Trophoblast cell (in vitro differentiated cells and primary cell): ENCODE measurements at regions not wholly inside any gene's neighbourhood (a gene's known extent, or its start where the extent isn't known, plus 50 kb on each side); places are given as distances from the start of the nearest gene placed in this dataset.

ENCODE experiments used
- DNase-seq, 2 donors: peaks; one replicate each; pipeline ENCODE4 v3.0.0-alpha.2; 2016
- H2AFZ ChIP-seq: 2 replicates; pipeline ENCODE4 v1.6.1; 2013; ENCODE audit warnings: low read length, moderate library complexity, mild to moderate bottlenecking; ENCODE audit not compliant: insufficient read depth, poor library complexity
- H2AK5ac ChIP-seq: 2 replicates; pipeline ENCODE4 v1.6.1; 2013; ENCODE audit warnings: mild to moderate bottlenecking, low read length
- H2BK120ac ChIP-seq: 2 replicates; pipeline ENCODE4 v1.6.1; 2013; ENCODE audit warnings: low read length, mild to moderate bottlenecking, moderate library complexity; ENCODE audit not compliant: insufficient read depth, poor library complexity
- H2BK12ac ChIP-seq: 2 replicates; pipeline ENCODE4 v1.6.1; 2013; ENCODE audit warnings: mild to moderate bottlenecking, low read length, moderate library complexity
- H2BK5ac ChIP-seq: 2 replicates; pipeline ENCODE4 v1.6.1; 2013; ENCODE audit warnings: low read length, low read depth, moderate library complexity, mild to moderate bottlenecking; ENCODE audit not compliant: poor library complexity
- H3K14ac ChIP-seq: 2 replicates; pipeline ENCODE4 v1.6.1; 2013; ENCODE audit warnings: mild to moderate bottlenecking, low read length
- H3K18ac ChIP-seq: 2 replicates; pipeline ENCODE4 v1.6.1; 2013; ENCODE audit warnings: mild to moderate bottlenecking, low read length
- H3K23ac ChIP-seq: 2 replicates; pipeline ENCODE4 v1.6.1; 2013; ENCODE audit warnings: low read length
- H3K27ac ChIP-seq: 2 replicates; pipeline ENCODE4 v1.5.1; 2013; ENCODE audit warnings: low read depth, mild to moderate bottlenecking, inconsistent platforms, low read length, moderate library complexity
- H3K27me3 ChIP-seq: 2 replicates; pipeline ENCODE4 v1.6.1; 2013; ENCODE audit warnings: inconsistent platforms, mild to moderate bottlenecking, low read length, moderate library complexity; ENCODE audit not compliant: insufficient read depth
- H3K36me3 ChIP-seq, 2 experiments: 1 replicate in 1 of 2; 2 replicates in 1 of 2; pipeline ENCODE4 v1.6.1; 2013; ENCODE audit warnings: low read length in 2 of 2, mild to moderate bottlenecking in 2 of 2, moderate library complexity in 1 of 2; ENCODE audit not compliant: insufficient read depth in 2 of 2, control insufficient read depth in 1 of 2
- H3K4ac ChIP-seq: 2 replicates; pipeline ENCODE4 v1.6.1; 2013; ENCODE audit warnings: low read depth, mild to moderate bottlenecking, low read length, moderate library complexity
- H3K4me1 ChIP-seq, 2 experiments: 1 replicate in 1 of 2; 2 replicates in 1 of 2; pipeline ENCODE4 v1.6.1; 2013; ENCODE audit warnings: low read length in 2 of 2, mild to moderate bottlenecking in 2 of 2, moderate library complexity in 1 of 2; ENCODE audit not compliant: insufficient read depth in 2 of 2, control insufficient read depth in 1 of 2
- H3K4me2 ChIP-seq: 2 replicates; pipeline ENCODE4 v1.6.1; 2013; ENCODE audit warnings: inconsistent platforms, mild to moderate bottlenecking, low read length, moderate library complexity
- H3K4me3 ChIP-seq: 2 replicates; pipeline ENCODE4 v1.5.1; 2013; ENCODE audit warnings: mild to moderate bottlenecking, low read depth, low read length, inconsistent platforms
- H3K79me1 ChIP-seq: one replicate; pipeline ENCODE4 v1.6.1; 2013; ENCODE audit warnings: low read length
- H3K79me2 ChIP-seq: 2 replicates; pipeline ENCODE4 v1.6.1; 2013; ENCODE audit warnings: low read length, mild to moderate bottlenecking; ENCODE audit not compliant: control insufficient read depth, insufficient read depth, poor library complexity
- H3K9ac ChIP-seq: 2 replicates; pipeline ENCODE4 v1.6.1; 2013; ENCODE audit warnings: mild to moderate bottlenecking, low read length
- H3K9me3 ChIP-seq: 2 replicates; pipeline ENCODE4 v1.6.1; 2013; ENCODE audit warnings: low read depth, mild to moderate bottlenecking, control low read depth, inconsistent platforms, low read length; ENCODE audit not compliant: insufficient read depth
- H4K12ac ChIP-seq: 2 replicates; pipeline ENCODE4 v1.6.1; 2013; ENCODE audit warnings: low read depth, mild to moderate bottlenecking, low read length, moderate library complexity
- H4K8ac ChIP-seq: 2 replicates; pipeline ENCODE4 v1.6.1; 2013; ENCODE audit warnings: low read depth, mild to moderate bottlenecking, low read length, moderate library complexity
- H4K91ac ChIP-seq: one replicate; pipeline ENCODE4 v1.6.1; 2013; ENCODE audit warnings: low read depth, mild to moderate bottlenecking, low read length, moderate library complexity
- WGBS: extraction: QIAGEN DNeasy Blood & Tissue Kit; methylation state at CpG from one replicate; pipeline ENCODE4 v1.1.7; 2013; ENCODE audit warnings: missing lambda C conversion rate; ENCODE audit not compliant: insufficient read length, insufficient coverage; ENCODE audit errors: extremely low coverage; 5-methylcytosine and 5-hydroxymethylcytosine counted together

- no CpG with 5 or more reads among the region's 4 CpGs for WGBS
- Histone ChIP-seq H3K23ac (no peak overlapping the region), H3K27ac (no peak overlapping the region), H3K18ac (no peak overlapping the region), H3K27me3 (no peaks in the 10 kb centered on the region), H2BK5ac (no peak overlapping the region), H2BK12ac (no peak overlapping the region), H3K14ac (no peak overlapping the region), H3K4me3 (no peak overlapping the region), H3K79me2 (no peaks in the 10 kb centered on the region), H3K4ac (no peak overlapping the region), H4K91ac (no peak overlapping the region), H3K9me3 (no peaks in the 10 kb centered on the region), H2AFZ (no peak overlapping the region), H3K4me2 (no peak overlapping the region), H3K36me3 (no peaks in the 10 kb centered on the region), H3K4me1 (no peaks in the 10 kb centered on the region), H3K79me1 (no peaks in the 10 kb centered on the region), H4K12ac (no peak overlapping the region), H2BK120ac (no peak overlapping the region), H2AK5ac (no peak overlapping the region), H4K8ac (no peak overlapping the region), H3K9ac (no peak overlapping the region)
- no peak for DNase-seq
Observed at GRCh38 chr15:77764095-77764494, 131.4 kb upstream of the LINGO1 start.

GRCh38 chr15:77762747-77763355 lies 130.1 kb upstream of the LINGO1 start:
- H3K9ac ChIP-seq, result no peak overlapping the region
- H3K79me2 ChIP-seq, result no peaks in the 10 kb centered on the region
- no peak for DNase-seq
- H3K4me3 ChIP-seq, result no peak overlapping the region
- H3K36me3 ChIP-seq, result no peaks in the 10 kb centered on the region
- H3K4me2 ChIP-seq, result no peak overlapping the region
- no peak overlapping the region for H4K8ac ChIP-seq
- H3K14ac ChIP-seq, result no peak overlapping the region
- H3K9me3 ChIP-seq, result no peaks in the 10 kb centered on the region
- WGBS, result no CpG with 5 or more reads among the region's 15 CpGs
- no peak overlapping the region for H3K18ac ChIP-seq
- no peak overlapping the region for H2BK120ac ChIP-seq
- no peaks in the 10 kb centered on the region for H3K27me3 ChIP-seq
- H2AFZ ChIP-seq, result no peak overlapping the region
- no peak overlapping the region for H4K12ac ChIP-seq
- no peak overlapping the region for H2BK5ac ChIP-seq
- H2BK12ac ChIP-seq, result no peak overlapping the region
- no peak overlapping the region for H2AK5ac ChIP-seq
- H3K23ac ChIP-seq, result no peak overlapping the region
- no peaks in the 10 kb centered on the region for H3K4me1 ChIP-seq
- no peak overlapping the region for H3K4ac ChIP-seq
- H4K91ac ChIP-seq, result no peak overlapping the region
- H3K27ac ChIP-seq, result no peak overlapping the region
- H3K79me1 ChIP-seq, result no peaks in the 10 kb centered on the region

- no peaks in the 10 kb centered on the region for H3K9me3 ChIP-seq
- H4K12ac ChIP-seq, result no peak overlapping the region
- no peak overlapping the region for H3K9ac ChIP-seq
- no peak overlapping the region for H4K8ac ChIP-seq
- no peak overlapping the region for H3K4ac ChIP-seq
- WGBS, result no CpG with 5 or more reads among the region's 14 CpGs
- no peak overlapping the region for H3K14ac ChIP-seq
- H3K36me3 ChIP-seq, result no peaks in the 10 kb centered on the region
- H3K18ac ChIP-seq, result no peak overlapping the region
- H2BK120ac ChIP-seq, result no peak overlapping the region
- DNase-seq, result no peak
- no peak overlapping the region for H3K23ac ChIP-seq
- H2AK5ac ChIP-seq, result no peak overlapping the region
- no peaks in the 10 kb centered on the region for H3K79me2 ChIP-seq
- no peak overlapping the region for H3K4me3 ChIP-seq
- H3K79me1 ChIP-seq, result no peaks in the 10 kb centered on the region
- H2BK12ac ChIP-seq, result no peak overlapping the region
- no peaks in the 10 kb centered on the region for H3K4me1 ChIP-seq
- H3K27ac ChIP-seq, result no peak overlapping the region
- no peak overlapping the region for H3K4me2 ChIP-seq
- H2BK5ac ChIP-seq, result no peak overlapping the region
- H4K91ac ChIP-seq, result no peak overlapping the region
- no peaks in the 10 kb centered on the region for H3K27me3 ChIP-seq
- no peak overlapping the region for H2AFZ ChIP-seq
Observed at GRCh38 chr15:77759896-77760592, 127.3 kb upstream of the LINGO1 start.

GRCh38 chr15:77753939-77754338 lies 121.2 kb upstream of the LINGO1 start:
- Histone ChIP-seq H2BK120ac (no peak overlapping the region), H3K23ac (no peak overlapping the region), H4K8ac (no peak overlapping the region), H3K4ac (no peak overlapping the region), H2BK12ac (no peak overlapping the region), H3K14ac (no peak overlapping the region), H3K4me2 (no peak overlapping the region), H4K91ac (no peak overlapping the region), H2BK5ac (no peak overlapping the region), H3K36me3 (no peaks in the 10 kb centered on the region), H3K18ac (no peak overlapping the region), H3K27me3 (no peaks in the 10 kb centered on the region), H3K9ac (no peak overlapping the region), H2AK5ac (no peak overlapping the region), H3K4me3 (no peak overlapping the region), H3K27ac (no peak overlapping the region), H3K9me3 (no peaks in the 10 kb centered on the region), H2AFZ (no peak overlapping the region), H3K4me1 (no peaks in the 10 kb centered on the region), H4K12ac (no peak overlapping the region), H3K79me2 (no peaks in the 10 kb centered on the region), H3K79me1 (no peaks in the 10 kb centered on the region)
- no peak for DNase-seq
